ENCODE measurements at regions not wholly inside any gene's neighbourhood (a gene's known extent, or its start where the extent isn't known, plus 50 kb on each side); places are given as distances from the start of the nearest gene placed in this dataset.
"Not testable (repeated sequence)": the region's sequence is repeated elsewhere in the genome, so short reads cannot be mapped to it uniquely, and the experiment has no call there.

- Mint-ChIP-seq H3K27me3 (ENCODE audit: low read depth) (peaks cover 7% of the 10 kb centered on the region), H3K9me3 (peaks cover 0 to 2% of the 10 kb centered on the region in 2 donors), H3K4me1 (ENCODE audit: low read depth) (no peaks in the 10 kb centered on the region), H3K4me3 (no peak overlapping the region), H3K27ac (no peak overlapping the region), H3K36me3 (ENCODE audit: insufficient read depth in 2 of 2) (no peaks in the 10 kb centered on the region)
- no peak for ATAC-seq (replicated peaks in 1 of 2)
- no peak for DNase-seq
These were observed 267.9 kb downstream of the CDK5RAP2 start for GRCh38 chr9:120312031-120312430.

- Mint-ChIP-seq H3K4me1 (ENCODE audit: low read depth) (no peaks in the 10 kb centered on the region), H3K9me3 (peaks cover 0 to 1% of the 10 kb centered on the region in 2 donors), H3K4me3 (no peak overlapping the region), H3K27me3 (ENCODE audit: low read depth) (no peaks in the 10 kb centered on the region), H3K36me3 (ENCODE audit: insufficient read depth in 2 of 2) (no peaks in the 10 kb centered on the region), H3K27ac (no peak overlapping the region)
- ATAC-seq (replicated peaks in 1 of 2) (no peak), DNase-seq (no peak)
These were observed 269.9 kb downstream of the CDK5RAP2 start for GRCh38 chr9:120310035-120310434.

GRCh38 chr9:120308495-120308894 lies 271.5 kb downstream of the CDK5RAP2 start:
- DNase-seq = no peak
- Mint-ChIP-seq H3K4me1 (ENCODE audit: low read depth) (no peaks in the 10 kb centered on the region), H3K36me3 (ENCODE audit: insufficient read depth in 2 of 2) (no peaks in the 10 kb centered on the region), H3K27ac (no peak overlapping the region), H3K9me3 (peaks cover 0 to 1% of the 10 kb centered on the region in 2 donors), H3K27me3 (ENCODE audit: low read depth) (no peaks in the 10 kb centered on the region), H3K4me3 (no peak overlapping the region)
- no peak for ATAC-seq (replicated peaks in 1 of 2)

GRCh38 chr9:120307599-120307998 lies 272.4 kb downstream of the CDK5RAP2 start:
- Mint-ChIP-seq H3K27ac (no peak overlapping the region), H3K36me3 (ENCODE audit: insufficient read depth in 2 of 2) (no peaks in the 10 kb centered on the region), H3K27me3 (ENCODE audit: low read depth) (peaks cover 6% of the 10 kb centered on the region), H3K9me3 (peaks cover 0 to 1% of the 10 kb centered on the region in 2 donors), H3K4me1 (ENCODE audit: low read depth) (no peaks in the 10 kb centered on the region), H3K4me3 (no peak overlapping the region)
- DNase-seq (no peak), ATAC-seq (replicated peaks in 1 of 2) (no peak)

- peaks cover 0 to 1% of the 10 kb centered on the region in 2 donors for H3K9me3 Mint-ChIP-seq
- no peak for ATAC-seq (replicated peaks in 1 of 2)
- no peak overlapping the region for H3K27ac Mint-ChIP-seq
- no peak overlapping the region for H3K4me3 Mint-ChIP-seq
- no peak for DNase-seq
- H3K27me3 Mint-ChIP-seq (ENCODE audit: low read depth) = peaks cover 6% of the 10 kb centered on the region
- H3K36me3 Mint-ChIP-seq (ENCODE audit: insufficient read depth in 2 of 2) = no peaks in the 10 kb centered on the region
- H3K4me1 Mint-ChIP-seq (ENCODE audit: low read depth) = no peaks in the 10 kb centered on the region
These were observed 273.4 kb downstream of the CDK5RAP2 start for GRCh38 chr9:120306561-120306960.

- ATAC-seq (replicated peaks in 1 of 2) (no peak), DNase-seq (no peak)
- no peak overlapping the region for H3K4me3 Mint-ChIP-seq
- H3K27me3 Mint-ChIP-seq (ENCODE audit: low read depth) = peaks cover 6% of the 10 kb centered on the region
- H3K27ac Mint-ChIP-seq = no peak overlapping the region
- no peaks in the 10 kb centered on the region for H3K36me3 Mint-ChIP-seq (ENCODE audit: insufficient read depth in 2 of 2)
- peaks cover 0 to 1% of the 10 kb centered on the region in 2 donors for H3K9me3 Mint-ChIP-seq
- no peaks in the 10 kb centered on the region for H3K4me1 Mint-ChIP-seq (ENCODE audit: low read depth)
These were observed 273.9 kb downstream of the CDK5RAP2 start for GRCh38 chr9:120306088-120306487.

- DNase-seq; H3K4me3 Mint-ChIP-seq; ATAC-seq (replicated peaks in 1 of 2); H3K36me3 Mint-ChIP-seq (ENCODE audit: insufficient read depth in 2 of 2); H3K4me1 Mint-ChIP-seq (ENCODE audit: low read depth); H3K27ac Mint-ChIP-seq; H3K9me3 Mint-ChIP-seq: not testable (repeated sequence)
- H3K27me3 Mint-ChIP-seq (ENCODE audit: low read depth) = peaks cover 11% of the 10 kb centered on the region
These were observed 275.1 kb downstream of the CDK5RAP2 start for GRCh38 chr9:120304896-120305295.

- Mint-ChIP-seq H3K9me3 (peaks cover 0 to 1% of the 10 kb centered on the region in 2 donors), H3K4me3 (no peak overlapping the region)
- no peak for ATAC-seq (replicated peaks in 1 of 2)
These were observed 276.4 kb downstream of the CDK5RAP2 start for GRCh38 chr9:120303519-120303918.

GRCh38 chr9:120299785-120300184 lies 280.2 kb downstream of the CDK5RAP2 start:
- DNase-seq (no peak), ATAC-seq (replicated peaks in 1 of 2) (no peak)
- Mint-ChIP-seq H3K27me3 (ENCODE audit: low read depth) (peaks cover 19% of the 10 kb centered on the region), H3K27ac (no peak overlapping the region), H3K36me3 (ENCODE audit: insufficient read depth in 2 of 2) (no peaks in the 10 kb centered on the region), H3K9me3 (peaks cover 0 to 1% of the 10 kb centered on the region in 2 donors), H3K4me3 (no peak overlapping the region), H3K4me1 (ENCODE audit: low read depth) (no peaks in the 10 kb centered on the region)

More at GRCh38 chr9:120303519-120303918, 276.4 kb downstream of the CDK5RAP2 start:
- peaks cover 14% of the 10 kb centered on the region for H3K27me3 Mint-ChIP-seq (ENCODE audit: low read depth)
- H3K27ac Mint-ChIP-seq = no peak overlapping the region
- no peaks in the 10 kb centered on the region for H3K36me3 Mint-ChIP-seq (ENCODE audit: insufficient read depth in 2 of 2)
- H3K4me1 Mint-ChIP-seq (ENCODE audit: low read depth) = no peaks in the 10 kb centered on the region
- no peak for DNase-seq

- no peaks in the 10 kb centered on the region for H3K36me3 Mint-ChIP-seq (ENCODE audit: insufficient read depth in 2 of 2)
These were observed 286.0 kb downstream of the CDK5RAP2 start for GRCh38 chr9:120294003-120294402.

GRCh38 chr9:120292606-120293005 lies 287.4 kb downstream of the CDK5RAP2 start:
- H3K27ac Mint-ChIP-seq = no peak overlapping the region
- ATAC-seq (replicated peaks in 1 of 2) (no peak), DNase-seq (no peak)
- H3K36me3 Mint-ChIP-seq (ENCODE audit: insufficient read depth in 2 of 2) = no peaks in the 10 kb centered on the region
- H3K9me3 Mint-ChIP-seq = no peaks in the 10 kb centered on the region
- peaks cover 5% of the 10 kb centered on the region for H3K27me3 Mint-ChIP-seq (ENCODE audit: low read depth)
- H3K4me3 Mint-ChIP-seq = no peak overlapping the region
- H3K4me1 Mint-ChIP-seq (ENCODE audit: low read depth) = no peaks in the 10 kb centered on the region

More at GRCh38 chr9:120294003-120294402, 286.0 kb downstream of the CDK5RAP2 start:
- no peak for DNase-seq
- no peak for ATAC-seq (replicated peaks in 1 of 2)
- H3K9me3 Mint-ChIP-seq = no peaks in the 10 kb centered on the region
- H3K27ac Mint-ChIP-seq = no peak overlapping the region
- H3K27me3 Mint-ChIP-seq (ENCODE audit: low read depth) = peaks cover 5% of the 10 kb centered on the region
- no peaks in the 10 kb centered on the region for H3K4me1 Mint-ChIP-seq (ENCODE audit: low read depth)
- H3K4me3 Mint-ChIP-seq = no peak overlapping the region

- H3K36me3 Mint-ChIP-seq (ENCODE audit: insufficient read depth in 2 of 2) = no peaks in the 10 kb centered on the region
- H3K27ac Mint-ChIP-seq = no peak overlapping the region
- ATAC-seq (replicated peaks in 1 of 2) (no peak), DNase-seq (no peak)
- no peak overlapping the region for H3K4me3 Mint-ChIP-seq
- H3K4me1 Mint-ChIP-seq (ENCODE audit: low read depth) = no peaks in the 10 kb centered on the region
- no peaks in the 10 kb centered on the region for H3K9me3 Mint-ChIP-seq
- peaks cover 1% of the 10 kb centered on the region for H3K27me3 Mint-ChIP-seq (ENCODE audit: low read depth)
These were observed 288.9 kb downstream of the CDK5RAP2 start for GRCh38 chr9:120291050-120291449.

GRCh38 chr9:120289990-120290975 lies 289.7 kb downstream of the CDK5RAP2 start:
- Mint-ChIP-seq H3K36me3 (ENCODE audit: insufficient read depth in 2 of 2) (no peaks in the 10 kb centered on the region), H3K27me3 (ENCODE audit: low read depth) (no peaks in the 10 kb centered on the region), H3K4me1 (ENCODE audit: low read depth) (no peaks in the 10 kb centered on the region), H3K27ac (no peak overlapping the region), H3K4me3 (no peak overlapping the region), H3K9me3 (no peaks in the 10 kb centered on the region)
- no peak for ATAC-seq (replicated peaks in 1 of 2)
- no peak for DNase-seq
